B cell (primary cell): ENCODE measurements at regions not wholly inside any gene's neighbourhood (a gene's known extent, or its start where the extent isn't known, plus 50 kb on each side); places are given as distances from the start of the nearest gene placed in this dataset.

Experiments used
- CTCF ChIP-seq: fragments of 200-600 bp; IDR thresholded peaks from one replicate; pipeline ENCODE4 v1.8.0; 2022; ENCODE audit warnings: antibody characterized with exemption, mild to moderate bottlenecking
- EZH2 ChIP-seq: IDR thresholded peaks from 2 replicates; pipeline ENCODE4 v1.6.1; 2012; ENCODE audit warnings: borderline replicate concordance, low read depth, mild to moderate bottlenecking, moderate library complexity, low read length; ENCODE audit not compliant: insufficient read depth, poor library complexity, severe bottlenecking

- TF ChIP-seq CTCF (no peak), EZH2 (no peak)
Measured at GRCh38 chr2:185645529-185645928, 93.1 kb upstream of the FSIP2 start.
